HepG2 (cell line): ENCODE measurements at regions not wholly inside any gene's neighbourhood (a gene's known extent, or its start where the extent isn't known, plus 50 kb on each side); places are given as distances from the start of the nearest gene placed in this dataset.

Source experiments
- NCOR1 ChIP-seq: fragments of 200-600 bp; sonication (generic); IDR thresholded peaks from 2 replicates; pipeline ENCODE4 v1.7.0; 2017; ENCODE audit warnings: antibody characterized with exemption, low read length, borderline replicate concordance
- TF ChIP-seq, protein P1 (sequence below): sonication (generic); IDR thresholded peaks from 2 replicates; pipeline ENCODE4 v1.6.1; 2016; ENCODE audit warnings: low read depth, borderline replicate concordance
- TF ChIP-seq, protein P2 (sequence below): sonication (generic); formaldehyde crosslinking; IDR thresholded peaks from 2 replicates; pipeline ENCODE4 v1.4.0; 2020; ENCODE audit warnings: mild to moderate bottlenecking, missing genetic modification reagents

DNA sequence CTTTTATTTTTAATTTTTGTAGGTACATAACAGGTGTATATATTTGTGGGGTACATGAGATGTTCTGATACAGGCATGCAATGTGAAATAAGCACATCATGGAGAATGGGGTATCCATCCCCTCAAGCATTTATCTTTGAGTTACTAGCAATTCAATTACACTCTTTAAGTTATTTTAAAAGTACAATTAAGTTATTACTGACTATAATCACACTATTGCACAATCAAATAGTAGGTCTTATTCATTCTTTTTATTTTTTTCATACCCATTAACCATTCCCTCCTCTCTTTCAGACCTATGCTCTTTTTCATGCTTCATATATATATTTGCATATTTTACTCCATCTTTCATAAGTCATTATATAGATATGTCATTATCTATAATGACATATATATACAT lies 93.3 kb downstream of the MAGEB5 start:
- TF ChIP-seq NCOR1 = no peak
- TF ChIP-seq, protein P1, sequence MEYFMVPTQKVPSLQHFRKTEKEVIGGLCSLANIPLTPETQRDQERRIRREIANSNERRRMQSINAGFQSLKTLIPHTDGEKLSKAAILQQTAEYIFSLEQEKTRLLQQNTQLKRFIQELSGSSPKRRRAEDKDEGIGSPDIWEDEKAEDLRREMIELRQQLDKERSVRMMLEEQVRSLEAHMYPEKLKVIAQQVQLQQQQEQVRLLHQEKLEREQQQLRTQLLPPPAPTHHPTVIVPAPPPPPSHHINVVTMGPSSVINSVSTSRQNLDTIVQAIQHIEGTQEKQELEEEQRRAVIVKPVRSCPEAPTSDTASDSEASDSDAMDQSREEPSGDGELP = no peak
- TF ChIP-seq, protein P2, sequence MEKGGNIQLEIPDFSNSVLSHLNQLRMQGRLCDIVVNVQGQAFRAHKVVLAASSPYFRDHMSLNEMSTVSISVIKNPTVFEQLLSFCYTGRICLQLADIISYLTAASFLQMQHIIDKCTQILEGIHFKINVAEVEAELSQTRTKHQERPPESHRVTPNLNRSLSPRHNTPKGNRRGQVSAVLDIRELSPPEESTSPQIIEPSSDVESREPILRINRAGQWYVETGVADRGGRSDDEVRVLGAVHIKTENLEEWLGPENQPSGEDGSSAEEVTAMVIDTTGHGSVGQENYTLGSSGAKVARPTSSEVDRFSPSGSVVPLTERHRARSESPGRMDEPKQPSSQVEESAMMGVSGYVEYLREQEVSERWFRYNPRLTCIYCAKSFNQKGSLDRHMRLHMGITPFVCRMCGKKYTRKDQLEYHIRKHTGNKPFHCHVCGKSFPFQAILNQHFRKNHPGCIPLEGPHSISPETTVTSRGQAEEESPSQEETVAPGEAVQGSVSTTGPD = no peak
